HCT116 (cell line): ENCODE measurements at regions not wholly inside any gene's neighbourhood (a gene's known extent, or its start where the extent isn't known, plus 50 kb on each side); places are given as distances from the start of the nearest gene placed in this dataset.

Experiments
- EGR1 ChIP-seq: IDR thresholded peaks from 2 replicates; pipeline ENCODE4 v1.6.1; 2012; ENCODE audit warnings: low read depth
- EZH2 ChIP-seq: fragments of 200-600 bp; sonication (generic); IDR thresholded peaks from 2 replicates; pipeline ENCODE4 v1.6.1; 2017; ENCODE audit warnings: antibody characterized with exemption, mixed run types
- EZH2phosphoT487 ChIP-seq: fragments of 200-600 bp; IDR thresholded peaks from 2 replicates; pipeline ENCODE4 v1.6.1; 2018; ENCODE audit warnings: antibody characterized with exemption, borderline replicate concordance
- JUND ChIP-seq: IDR thresholded peaks from 2 replicates; pipeline ENCODE4 v1.6.1; 2012
- POLR2A ChIP-seq: IDR thresholded peaks from 2 replicates; pipeline ENCODE4 v1.7.0; 2011; ENCODE audit warnings: borderline replicate concordance; ENCODE audit not compliant: insufficient read depth, insufficient read length; ENCODE audit errors: extremely low read depth
- SP1 ChIP-seq: IDR thresholded peaks from 2 replicates; pipeline ENCODE4 v1.6.1; 2012; ENCODE audit warnings: low read depth
- ZFX ChIP-seq: fragments of 450-650 bp; IDR thresholded peaks from 2 replicates; pipeline ENCODE4 v1.6.1; 2017
- TF ChIP-seq, protein P1 (sequence below), 3 experiments: fragments of 200-600 bp in 1 of 3; sonication (generic) in 1 of 3; IDR thresholded peaks in 2 of 3; conservative IDR thresholded peaks in 1 of 3; 2 replicates each; pipeline ENCODE4 v1.5.1; 2012 to 2017; ENCODE audit warnings: low read depth in 2 of 3, low read length in 2 of 3, antibody characterized with exemption in 1 of 3, borderline replicate concordance in 1 of 3, control low read depth in 1 of 3, mild to moderate bottlenecking in 1 of 3, mixed read lengths in 1 of 3, mixed run types in 1 of 3, moderate library complexity in 1 of 3; ENCODE audit not compliant: insufficient read depth in 1 of 3
- TF ChIP-seq, protein P2 (sequence below): IDR thresholded peaks from 2 replicates; pipeline ENCODE4 v1.6.1; 2012

DNA sequence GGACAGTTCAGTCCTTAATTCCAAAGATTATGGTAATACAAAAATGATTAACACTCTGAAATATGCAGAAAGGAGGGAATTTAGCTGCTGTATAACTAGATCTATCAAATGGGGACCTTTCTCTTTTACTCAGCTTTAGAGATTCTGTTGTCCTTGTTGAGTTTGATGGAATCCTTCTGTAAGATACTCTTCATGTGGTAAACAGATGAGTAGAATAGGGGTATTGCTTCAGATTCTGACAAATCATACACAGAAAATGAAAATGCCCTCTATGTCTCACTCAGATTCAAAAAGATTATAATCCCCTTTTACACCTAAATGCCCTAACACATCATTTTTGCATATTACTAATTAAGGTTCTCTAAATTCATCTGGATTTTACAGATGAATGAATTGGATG is 50.7 kb downstream of the ARHGAP35 start:
- TF ChIP-seq, protein P1, sequence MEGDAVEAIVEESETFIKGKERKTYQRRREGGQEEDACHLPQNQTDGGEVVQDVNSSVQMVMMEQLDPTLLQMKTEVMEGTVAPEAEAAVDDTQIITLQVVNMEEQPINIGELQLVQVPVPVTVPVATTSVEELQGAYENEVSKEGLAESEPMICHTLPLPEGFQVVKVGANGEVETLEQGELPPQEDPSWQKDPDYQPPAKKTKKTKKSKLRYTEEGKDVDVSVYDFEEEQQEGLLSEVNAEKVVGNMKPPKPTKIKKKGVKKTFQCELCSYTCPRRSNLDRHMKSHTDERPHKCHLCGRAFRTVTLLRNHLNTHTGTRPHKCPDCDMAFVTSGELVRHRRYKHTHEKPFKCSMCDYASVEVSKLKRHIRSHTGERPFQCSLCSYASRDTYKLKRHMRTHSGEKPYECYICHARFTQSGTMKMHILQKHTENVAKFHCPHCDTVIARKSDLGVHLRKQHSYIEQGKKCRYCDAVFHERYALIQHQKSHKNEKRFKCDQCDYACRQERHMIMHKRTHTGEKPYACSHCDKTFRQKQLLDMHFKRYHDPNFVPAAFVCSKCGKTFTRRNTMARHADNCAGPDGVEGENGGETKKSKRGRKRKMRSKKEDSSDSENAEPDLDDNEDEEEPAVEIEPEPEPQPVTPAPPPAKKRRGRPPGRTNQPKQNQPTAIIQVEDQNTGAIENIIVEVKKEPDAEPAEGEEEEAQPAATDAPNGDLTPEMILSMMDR (IDR thresholded peaks at IDR 0.05 in 2 of 3, conservative IDR thresholded peaks at IDR 0.05 in 1 of 3; ENCODE audit: borderline replicate concordance in 1 of 3, insufficient read depth in 1 of 3, low read depth in 2 of 3, low read length in 2 of 3): no peak
- TF ChIP-seq EZH2phosphoT487 (no peak), POLR2A (no peak), EGR1 (no peak), SP1 (no peak), EZH2 (no peak), ZFX (no peak), JUND (no peak)
- TF ChIP-seq, protein P2, sequence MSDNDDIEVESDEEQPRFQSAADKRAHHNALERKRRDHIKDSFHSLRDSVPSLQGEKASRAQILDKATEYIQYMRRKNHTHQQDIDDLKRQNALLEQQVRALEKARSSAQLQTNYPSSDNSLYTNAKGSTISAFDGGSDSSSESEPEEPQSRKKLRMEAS: no peak
